Stromal cell of bone marrow (primary cell): ENCODE measurements at regions not wholly inside any gene's neighbourhood (a gene's known extent, or its start where the extent isn't known, plus 50 kb on each side); places are given as distances from the start of the nearest gene placed in this dataset.
"Not testable (repeated sequence)": the region's sequence is repeated elsewhere in the genome, so short reads cannot be mapped to it uniquely, and the experiment has no call there.

ENCODE experiments used
- DNase-seq: peaks from one replicate; pipeline ENCODE4 v3.0.0-alpha.2; 2012; ENCODE audit warnings: low read depth

DNA sequence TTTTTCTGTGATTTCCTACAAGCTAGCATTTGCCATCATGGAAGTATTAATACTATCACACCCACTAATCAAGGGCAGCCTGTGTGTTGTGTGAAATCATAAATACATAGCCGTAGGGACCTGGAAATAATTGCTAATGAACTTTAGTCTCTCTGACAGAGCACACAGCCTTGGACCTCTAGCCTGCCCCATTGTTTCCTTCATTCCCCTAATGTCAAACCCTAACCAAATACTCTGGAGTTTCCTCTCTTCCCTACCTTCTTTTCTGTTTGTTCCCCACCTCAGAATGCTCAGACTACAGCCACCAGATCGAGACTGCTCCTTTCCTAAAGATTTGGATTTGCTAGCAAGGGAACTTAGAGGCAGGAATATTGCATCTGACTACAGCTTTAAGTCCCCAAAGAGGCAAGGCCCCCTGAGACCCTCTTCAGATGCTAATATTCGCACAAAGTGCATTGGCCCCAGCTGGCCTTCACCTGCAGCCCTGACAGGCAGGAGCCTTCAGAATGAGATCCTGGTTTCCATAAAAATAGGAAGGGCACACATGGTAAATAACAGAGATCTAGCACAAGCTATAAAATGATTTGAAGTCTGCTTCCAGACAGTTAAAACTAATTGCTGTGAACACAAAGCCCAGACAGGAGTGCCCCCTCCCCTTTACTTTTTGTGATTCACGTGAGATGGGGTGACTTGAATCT is 279.2 kb upstream of the DCC start:
- no peak for DNase-seq

DNA sequence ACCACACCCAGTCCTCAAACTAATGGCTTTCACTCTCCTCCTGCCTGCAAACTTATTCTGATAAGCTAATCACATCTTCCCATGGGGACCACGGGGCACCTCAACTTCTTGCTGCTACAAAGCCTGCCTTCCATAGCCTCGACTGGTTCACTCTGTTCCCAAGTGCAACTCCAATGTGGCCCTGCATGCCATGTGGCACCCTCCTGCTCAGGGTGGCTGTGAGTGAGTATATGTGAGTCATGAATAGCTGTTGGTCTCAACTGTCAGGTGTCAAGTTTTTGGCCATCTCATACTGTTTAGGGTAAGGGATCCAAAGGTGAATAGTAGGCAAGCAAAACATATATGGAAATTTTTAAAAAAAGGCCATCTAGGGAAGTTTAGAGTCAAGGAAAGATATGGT is 276.1 kb upstream of the DCC start:
- DNase-seq = no peak

DNA sequence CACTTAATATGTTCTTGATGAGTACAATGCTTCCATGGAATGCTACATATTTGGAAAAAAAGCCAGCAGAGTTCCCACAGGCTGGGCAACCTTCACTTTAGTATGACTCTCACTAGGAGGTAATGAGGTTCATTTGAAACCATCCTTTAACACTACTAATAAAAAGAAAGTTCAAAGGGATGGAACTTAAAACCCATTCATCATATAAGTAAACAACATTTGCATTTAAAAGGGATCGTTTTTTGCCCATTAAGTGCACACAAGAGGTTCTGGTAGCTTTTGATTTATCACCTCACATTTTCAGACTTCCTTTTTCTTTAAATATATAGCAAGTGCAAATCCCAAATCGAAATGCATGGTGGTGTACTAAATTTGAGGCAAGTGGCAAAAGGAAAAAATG is 270.8 kb upstream of the DCC start:
- DNase-seq = no peak

DNA sequence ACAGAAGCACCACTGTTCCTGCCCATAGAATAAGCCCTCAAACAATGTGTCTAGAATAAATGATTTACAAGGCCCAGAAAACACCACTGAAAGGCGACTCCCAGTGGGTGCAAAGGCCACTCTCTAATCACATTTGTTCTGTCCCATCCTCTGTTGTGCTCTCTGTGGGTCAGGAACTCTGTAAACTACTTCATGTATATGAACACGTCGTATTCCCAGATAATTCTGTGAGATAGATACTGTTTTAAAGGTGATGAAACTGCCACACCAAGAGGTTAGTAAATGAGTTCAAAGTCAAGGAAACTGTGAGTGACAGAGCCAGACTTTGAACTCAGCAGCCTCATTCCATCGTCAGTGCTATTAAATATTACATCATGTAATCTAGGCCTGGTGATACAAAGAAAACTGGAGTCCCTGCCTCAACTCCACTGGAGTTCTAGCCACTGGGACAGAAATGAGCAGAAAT is 269.7 kb upstream of the DCC start:
- no peak for DNase-seq

DNA sequence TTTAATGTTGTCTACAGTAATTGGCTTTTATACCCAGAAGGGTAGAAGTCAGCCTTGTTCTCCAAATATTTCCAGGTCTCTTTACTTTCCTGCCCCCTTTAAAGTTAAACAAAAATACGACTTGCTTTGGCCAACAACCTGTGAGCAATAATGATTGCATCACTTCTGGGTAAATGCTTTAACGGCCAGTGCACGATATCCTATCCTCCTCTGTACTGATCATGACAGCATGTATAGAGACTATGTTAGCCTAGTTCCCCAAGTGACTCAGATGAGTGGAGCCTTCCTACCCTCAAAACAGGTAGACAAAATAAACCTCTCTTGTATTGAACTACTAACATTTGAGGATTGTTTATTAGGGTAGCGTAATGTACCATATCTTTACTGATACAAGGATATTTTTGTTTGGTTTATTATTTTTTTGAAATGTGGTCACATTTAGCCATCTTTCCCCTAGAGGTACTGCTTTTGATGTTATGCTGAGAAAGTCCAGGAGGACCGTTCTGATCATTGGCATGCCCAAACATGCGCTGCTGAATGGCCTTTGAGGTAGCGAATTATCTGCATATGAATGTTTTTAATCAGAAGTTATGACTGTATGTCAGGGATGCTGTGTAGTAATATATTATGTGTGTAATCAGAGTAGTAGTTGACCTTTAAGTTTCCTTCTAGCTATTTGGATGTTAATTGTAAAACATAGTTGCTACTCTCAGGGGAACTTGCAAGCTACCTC is 262.6 kb upstream of the DCC start:
- DNase-seq = no peak

DNA sequence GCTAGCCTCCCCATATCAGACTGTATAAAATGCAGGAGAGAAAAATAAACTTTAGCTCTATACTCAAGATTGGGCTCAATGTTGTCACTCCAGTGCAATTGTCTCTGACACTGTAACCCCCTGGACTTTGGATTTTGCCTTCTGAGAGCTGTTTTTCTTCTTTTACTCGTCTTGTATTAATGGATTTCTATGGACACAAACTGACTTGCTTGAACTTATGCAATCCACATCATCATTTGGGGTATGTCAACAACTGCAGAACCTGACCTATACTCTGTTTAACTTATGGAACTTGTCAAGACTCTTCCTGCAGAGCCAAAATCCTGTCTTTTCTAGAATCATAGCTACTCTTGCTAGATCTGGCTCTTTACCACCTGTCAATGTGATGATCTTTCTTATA is 257.8 kb upstream of the DCC start:
- no peak for DNase-seq

DNA sequence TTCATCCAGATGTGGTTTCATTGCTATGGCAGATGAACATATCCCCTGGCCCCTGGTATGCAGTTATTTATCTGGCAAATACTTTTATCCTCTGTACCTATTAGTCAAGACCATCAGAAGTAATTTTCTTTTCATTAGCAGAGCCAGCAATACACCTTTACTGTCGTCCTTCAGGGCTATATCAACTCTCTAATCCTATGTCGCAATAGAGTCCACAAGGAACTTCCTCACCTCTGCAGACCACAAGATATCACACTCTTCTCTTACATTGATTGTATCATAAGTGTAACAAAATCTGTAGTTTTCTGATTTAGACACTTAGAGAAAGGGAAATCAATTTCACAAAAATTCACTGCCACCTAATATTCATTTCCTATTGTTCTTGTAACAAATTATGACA is 252.9 kb upstream of the DCC start:
- DNase-seq = no peak

DNA sequence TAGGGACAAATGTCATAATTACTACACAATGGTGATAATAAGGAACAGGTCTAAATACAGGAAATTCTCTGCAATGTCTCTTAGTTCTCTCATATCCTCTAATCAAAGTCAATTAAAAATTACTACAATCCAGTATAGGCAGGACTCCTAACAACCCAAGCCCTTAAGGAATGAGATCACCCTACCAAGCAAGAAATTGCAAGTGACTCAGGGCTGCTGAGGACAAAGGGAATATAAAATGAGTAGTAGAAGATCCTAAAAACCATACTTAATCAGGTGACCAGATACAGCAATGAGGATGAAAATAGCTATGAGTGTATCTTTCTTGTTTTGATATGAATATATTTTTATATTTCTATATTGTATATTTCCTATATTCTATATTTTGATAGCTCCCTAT is 250.0 kb upstream of the DCC start:
- DNase-seq = no peak

DNA sequence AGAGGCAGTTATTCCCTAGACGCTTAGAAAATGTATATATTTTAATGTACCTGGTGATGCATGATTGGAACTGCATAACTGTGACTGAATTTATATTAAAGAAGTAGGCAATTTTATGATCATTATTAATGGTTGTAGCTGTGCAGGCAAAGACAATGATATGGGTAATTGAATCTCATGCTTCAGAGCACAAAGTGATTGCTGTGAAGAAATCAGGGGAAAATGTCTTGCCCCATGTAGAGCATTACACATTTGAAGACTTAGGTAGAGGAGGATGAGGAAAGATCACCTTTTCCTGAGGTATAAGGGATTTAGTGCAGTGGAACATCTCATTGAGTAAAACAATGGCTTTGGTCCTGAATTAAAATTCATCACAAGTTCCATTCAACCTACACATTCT is 246.8 kb upstream of the DCC start:
- no peak for DNase-seq

DNA sequence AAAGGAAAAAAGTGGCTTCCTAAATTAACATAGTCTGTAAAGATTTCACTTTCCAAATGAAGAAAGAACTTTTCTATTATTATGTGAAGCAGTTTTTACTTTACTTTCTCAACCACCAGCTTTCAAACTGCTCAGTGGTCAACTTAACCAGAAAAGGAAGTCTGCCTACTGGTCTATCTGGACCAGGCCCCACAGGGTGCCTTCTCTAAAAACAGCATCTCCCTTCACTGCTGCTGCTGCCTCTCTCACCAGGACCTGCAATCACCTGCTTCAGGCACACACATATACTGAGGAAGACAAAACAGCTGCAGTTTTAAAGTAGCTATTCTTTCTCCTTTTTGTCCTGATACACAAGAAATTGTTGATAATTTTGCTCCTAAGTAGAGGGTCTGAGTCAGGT is 221.3 kb upstream of the DCC start:
- no peak for DNase-seq

DNA sequence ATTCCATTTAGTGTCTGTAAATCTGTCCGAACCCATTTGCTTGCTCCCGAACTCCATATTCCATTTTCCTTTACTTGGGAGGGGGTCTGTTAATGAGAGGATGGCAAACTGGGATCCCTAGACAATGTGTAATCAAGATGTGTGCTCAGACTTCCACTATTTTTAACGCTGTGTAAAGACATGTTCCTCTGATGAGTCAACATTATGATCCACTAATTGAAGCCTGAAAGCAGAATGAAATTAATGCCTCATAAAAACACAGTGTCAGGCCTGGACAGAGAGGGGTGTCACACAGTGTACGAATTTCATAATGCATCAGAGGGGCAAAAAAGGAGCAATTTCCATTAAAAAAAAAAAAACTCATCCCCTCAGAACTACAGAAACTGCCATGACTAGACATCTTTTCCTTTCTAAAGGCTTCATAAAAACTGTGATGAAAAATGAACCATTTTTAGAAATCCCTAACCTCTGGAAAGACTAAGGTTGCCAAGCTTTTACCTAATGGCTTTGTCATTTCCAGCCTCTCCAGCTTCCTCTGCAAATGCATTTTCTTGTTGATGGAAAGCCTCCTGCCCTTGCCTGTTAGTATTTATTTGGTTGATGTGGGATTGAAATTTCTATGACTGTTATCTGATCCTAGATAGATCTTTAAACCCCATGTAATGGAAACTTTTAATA is 209.2 kb upstream of the DCC start:
- no peak for DNase-seq

DNA sequence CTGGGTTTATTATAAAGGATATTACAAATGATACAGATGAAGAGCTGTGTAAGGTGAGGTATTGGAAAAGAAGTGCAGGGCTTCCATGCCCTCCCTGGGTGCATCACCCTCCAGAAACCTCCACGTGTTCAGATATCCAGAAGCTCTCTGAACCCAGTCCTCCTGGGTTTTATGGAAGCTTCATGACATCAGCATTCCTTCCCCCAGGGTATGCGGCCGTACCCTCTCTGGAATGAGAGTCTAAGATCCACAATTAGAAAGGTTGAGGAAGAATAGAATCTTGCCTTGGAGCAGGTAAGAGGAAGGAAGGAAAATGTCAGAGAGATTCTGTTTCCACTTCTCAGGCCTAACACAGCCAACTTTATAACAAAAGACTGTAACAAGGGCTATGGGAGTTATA is 208.2 kb upstream of the DCC start:
- DNase-seq = no peak

DNA sequence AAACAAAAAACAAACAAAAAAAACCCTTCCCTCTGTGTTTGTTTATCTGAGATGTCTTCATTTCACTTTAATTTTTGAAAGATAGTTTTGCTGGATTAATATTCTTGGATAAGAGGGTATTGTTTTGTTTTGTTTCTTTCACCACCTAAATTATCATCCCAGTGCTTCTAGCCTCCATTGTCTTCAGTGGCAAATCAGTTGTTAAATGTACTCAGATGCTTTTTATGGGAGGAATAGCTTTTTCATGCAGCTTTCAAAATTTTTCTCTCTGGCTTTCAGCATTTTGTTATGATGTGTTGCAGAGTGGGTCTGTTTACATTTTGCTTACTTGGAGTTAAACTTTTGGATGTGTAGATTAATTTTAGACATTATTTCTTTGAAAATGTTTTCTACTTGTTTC is 203.5 kb upstream of the DCC start:
- no peak for DNase-seq

DNA sequence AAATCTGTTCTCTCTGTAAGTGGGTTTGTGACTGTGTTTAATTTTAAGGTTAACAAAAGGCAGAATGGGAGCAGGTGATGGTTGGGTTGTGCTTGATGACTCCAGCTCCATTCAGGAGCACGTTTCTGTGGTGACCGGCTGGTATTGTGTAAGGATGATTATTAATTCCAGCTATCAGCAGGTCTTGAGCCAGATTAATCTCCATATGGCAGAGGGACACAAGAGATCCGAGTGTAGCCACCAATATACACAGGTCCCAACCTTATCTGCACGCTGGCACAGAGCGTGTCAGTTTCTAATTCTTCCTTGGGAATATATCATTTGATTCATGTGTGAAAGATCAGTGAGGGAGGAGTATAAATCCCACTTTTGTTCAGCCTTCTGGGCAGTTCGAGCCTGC is 199.0 kb upstream of the DCC start:
- DNase-seq = no peak

DNA sequence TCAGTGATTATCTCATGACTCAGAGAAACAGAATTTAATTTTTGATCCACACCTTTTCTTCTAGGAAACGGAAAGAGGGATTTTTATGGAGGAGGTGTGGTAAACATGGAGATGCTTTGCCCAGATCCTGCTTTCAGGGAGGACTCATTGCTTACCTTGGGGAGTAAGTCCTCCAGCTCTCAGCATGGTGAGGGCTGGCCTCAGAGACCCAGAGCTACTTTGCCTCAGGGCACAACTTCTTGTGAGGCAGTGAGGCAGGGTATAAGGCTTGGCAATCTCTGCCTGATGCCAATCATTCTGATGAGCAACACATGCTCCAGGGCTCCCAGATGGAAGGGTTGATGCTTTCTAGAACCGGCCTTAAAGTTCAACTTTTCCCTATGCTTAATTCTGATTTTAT is 189.9 kb upstream of the DCC start:
- DNase-seq = no peak

DNA sequence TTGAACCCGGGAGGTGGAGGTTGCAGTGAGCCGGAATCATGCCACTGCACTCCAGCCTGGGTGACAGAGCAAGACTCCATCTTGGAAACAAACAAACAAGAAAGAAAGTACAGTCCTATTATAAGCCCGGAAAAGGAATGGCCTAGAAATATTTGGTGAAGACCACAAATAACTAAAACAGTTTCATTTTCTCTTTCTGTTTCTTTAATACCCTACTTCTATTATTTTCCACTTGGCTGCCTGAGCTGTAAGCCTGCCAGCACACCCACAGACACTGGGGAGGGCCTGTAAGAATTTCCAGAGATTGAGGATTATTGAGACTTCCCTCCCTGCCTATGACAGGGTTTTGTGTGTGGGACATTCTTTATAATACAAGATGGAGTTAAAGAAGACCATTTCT is 188.0 kb upstream of the DCC start:
- DNase-seq = no peak

DNA sequence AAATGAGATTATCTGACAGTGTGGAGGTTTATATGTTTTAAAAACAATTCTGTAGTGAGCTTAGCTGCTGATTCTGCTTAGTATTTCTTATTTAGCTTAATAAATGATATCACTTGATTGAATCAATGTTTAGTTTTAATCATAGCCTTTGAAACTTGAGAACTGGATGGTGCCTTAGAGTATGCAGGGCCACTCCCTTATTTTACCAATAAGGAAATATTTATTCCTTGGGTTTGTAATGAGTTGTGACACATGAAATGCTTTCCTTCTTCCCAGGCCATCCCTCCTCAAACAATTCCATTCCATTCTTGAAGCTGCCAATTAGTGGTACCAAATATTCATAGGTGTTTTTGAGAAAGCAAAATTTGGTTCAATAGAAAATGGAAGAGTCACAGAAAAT is 183.8 kb upstream of the DCC start:
- DNase-seq = no peak

DNA sequence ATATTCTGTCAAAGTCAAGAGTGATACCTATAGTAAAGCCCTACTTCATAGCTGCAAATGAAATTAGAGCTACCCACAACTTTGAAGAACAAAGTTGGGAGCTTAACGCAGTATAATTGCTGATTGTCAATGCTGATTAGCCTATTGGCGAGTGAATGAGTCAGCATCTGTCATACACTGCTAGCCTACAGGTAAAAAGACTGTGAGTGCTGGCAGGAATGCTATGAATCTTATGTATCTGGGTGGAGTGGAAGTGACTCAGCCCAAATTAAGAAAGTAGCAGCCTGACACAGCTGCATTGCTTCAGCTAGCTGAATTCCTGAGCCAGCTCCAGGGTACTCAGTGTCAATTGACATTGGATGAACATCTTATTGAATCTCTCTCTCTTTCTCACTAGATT is 179.4 kb upstream of the DCC start:
- DNase-seq = no peak

DNA sequence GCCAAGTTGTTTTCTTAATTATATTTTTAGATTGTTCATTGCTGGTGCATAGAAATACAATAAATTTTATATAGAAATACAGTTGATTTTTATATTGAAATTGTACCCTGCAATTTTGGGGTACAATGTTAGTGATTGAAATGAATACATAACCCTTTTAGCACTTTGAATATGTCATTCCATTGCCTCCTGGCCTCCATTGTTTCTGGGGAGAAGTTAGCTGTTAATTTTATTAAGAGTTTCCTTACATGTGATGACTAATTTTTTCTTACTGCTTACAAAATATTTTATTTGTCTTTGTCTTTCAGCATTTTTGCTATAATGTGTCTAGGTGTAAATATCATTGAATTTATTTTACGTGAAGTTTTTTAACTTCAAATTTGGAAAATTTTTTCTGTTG is 176.5 kb upstream of the DCC start:
- DNase-seq = no peak

DNA sequence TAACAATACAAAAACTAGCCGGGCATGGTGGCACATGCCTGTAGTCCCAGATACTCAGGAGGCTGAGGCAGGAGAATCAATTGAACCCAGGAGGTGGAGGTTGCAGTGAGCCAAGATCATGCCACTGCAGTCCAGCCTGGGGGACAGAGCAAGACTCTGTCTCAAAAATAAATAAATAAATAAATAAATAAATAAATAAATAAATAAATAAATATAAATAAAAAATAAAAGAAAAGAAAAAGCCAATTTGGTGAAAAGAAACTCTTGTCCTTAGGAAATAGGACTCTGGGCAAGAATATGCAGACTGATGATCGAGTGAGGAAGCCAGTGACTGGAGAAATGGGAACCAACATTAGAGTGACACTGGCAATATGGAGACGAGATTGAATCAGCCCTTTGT is 171.9 kb upstream of the DCC start:
- not testable (repeated sequence) for DNase-seq

DNA sequence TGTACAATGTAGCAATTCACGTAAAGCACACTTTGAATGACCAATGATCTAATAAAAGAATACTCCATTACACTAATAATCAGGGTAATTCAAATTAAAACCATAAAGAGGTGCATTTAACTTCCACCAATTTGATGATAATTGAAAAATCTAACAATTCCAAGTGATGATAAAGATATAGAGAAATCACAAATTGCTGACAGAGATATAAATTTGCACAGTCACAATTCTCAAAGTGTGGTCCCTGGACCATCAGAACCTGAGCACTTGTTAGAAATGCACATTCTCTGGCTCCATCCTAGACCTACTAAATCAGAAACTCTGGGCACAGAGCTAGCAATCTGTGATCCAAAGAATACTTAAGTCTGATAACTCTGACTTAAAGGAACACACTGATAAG is 165.8 kb upstream of the DCC start:
- DNase-seq = no peak

DNA sequence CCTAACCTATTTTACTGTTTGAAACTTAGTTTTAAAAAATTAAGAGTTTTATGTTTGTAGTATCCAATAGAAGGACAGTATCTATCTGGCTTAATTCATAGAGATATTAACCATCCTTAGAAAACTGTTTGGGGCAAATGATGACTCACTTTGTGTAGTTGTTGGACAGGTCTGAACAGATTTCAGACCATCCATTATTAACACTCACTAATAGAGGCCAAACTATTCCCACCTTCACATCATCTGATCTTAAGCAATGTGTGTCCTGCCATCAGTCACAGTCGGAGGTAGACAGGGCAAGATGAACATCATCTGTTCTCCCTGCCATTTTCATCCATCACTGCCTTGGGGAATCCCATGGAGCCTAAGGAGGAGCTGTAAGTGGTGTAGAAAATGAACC is 164.6 kb upstream of the DCC start:
- no peak for DNase-seq

DNA sequence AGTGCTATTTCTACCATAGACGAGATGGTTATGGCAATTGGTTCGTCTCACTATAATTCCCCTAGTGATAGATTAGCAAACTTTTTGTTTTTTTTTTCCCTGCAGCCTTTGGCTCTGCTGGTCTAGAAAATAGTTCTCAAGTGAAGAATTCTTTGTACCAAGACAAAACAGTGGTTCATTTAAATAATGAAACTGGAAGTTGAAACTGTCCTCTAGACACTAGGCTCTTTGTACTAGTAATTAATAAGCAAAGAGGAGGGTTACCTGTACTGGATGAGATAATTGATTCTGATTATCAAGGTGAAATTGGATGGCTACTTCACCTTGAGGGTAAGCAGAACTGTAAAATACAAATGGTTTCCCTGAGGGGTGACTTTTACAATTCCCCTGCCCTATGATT is 156.9 kb upstream of the DCC start:
- DNase-seq = no peak

DNA sequence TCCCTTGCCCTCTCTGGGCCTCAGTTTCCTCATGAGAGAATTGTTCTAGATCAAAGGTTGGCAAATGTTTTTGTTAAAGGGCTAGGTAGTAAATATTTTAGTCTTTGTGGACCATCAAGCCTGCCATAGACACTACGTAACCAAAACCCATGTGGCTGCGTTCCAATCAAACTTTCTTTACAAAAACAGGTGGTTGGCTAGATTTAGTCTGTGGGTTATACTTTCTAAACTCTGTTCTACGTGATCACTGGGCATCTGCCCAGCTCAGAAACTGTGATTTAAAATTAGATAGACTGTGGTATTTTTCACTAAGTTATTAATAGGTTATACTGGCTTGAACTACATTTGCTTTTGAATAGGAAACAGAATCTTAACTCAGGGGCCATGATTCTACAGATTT is 149.8 kb upstream of the DCC start:
- DNase-seq = no peak
